ENCODE measurements at regions not wholly inside any gene's neighbourhood (a gene's known extent, or its start where the extent isn't known, plus 50 kb on each side); places are given as distances from the start of the nearest gene placed in this dataset.

- no peaks in the 10 kb centered on the region for H3K4me1 Mint-ChIP-seq
- H3K9me3 Mint-ChIP-seq = no peaks in the 10 kb centered on the region
- H3K27me3 Mint-ChIP-seq = peaks cover 8% of the 10 kb centered on the region
- H3K36me3 Mint-ChIP-seq (ENCODE audit: low read depth) = no peaks in the 10 kb centered on the region
- no peak overlapping the region for H3K27ac Mint-ChIP-seq
- H3K4me3 Mint-ChIP-seq = no peak overlapping the region
- ATAC-seq (replicated peaks) = peak; percentile 46
Measured at GRCh38 chr7:88396948-88397322, 90.2 kb upstream of the STEAP4 start.

DNA sequence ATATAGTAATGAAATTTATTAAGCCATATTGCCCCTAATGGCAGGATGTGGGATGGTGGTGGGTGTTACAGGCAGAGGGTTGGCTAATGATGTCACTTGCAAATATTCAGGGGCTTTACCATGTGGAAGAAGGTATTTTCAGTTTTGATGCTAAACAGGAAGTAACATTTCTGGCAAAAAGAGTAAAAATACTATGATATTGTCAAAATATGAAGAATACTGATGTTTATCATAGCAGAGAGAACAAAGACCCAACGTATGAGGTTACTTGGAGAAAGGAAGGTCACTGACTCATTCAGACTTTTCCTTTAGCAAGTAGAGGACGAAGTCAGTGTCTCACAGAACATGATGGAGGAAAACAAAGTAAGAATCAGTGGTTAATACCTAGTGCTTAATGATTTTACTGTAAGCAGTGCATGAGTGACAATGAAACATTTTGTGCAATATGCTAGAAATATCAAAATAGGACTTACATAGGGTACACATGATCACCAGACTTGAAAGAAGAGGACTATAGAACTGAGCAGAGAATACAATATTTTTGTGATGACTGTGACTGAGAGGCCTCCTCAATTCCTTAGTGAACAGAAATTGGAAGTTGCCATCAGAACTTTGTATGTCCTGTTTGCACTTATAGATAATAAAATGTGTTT, 89.7 kb upstream of the STEAP4 start:
- H3K27ac Mint-ChIP-seq = peak overlapping the region; percentile 15
- H3K4me3 Mint-ChIP-seq = no peak overlapping the region
- no peaks in the 10 kb centered on the region for H3K36me3 Mint-ChIP-seq (ENCODE audit: low read depth)
- H3K4me1 Mint-ChIP-seq = no peaks in the 10 kb centered on the region
- H3K9me3 Mint-ChIP-seq = no peaks in the 10 kb centered on the region
- H3K27me3 Mint-ChIP-seq = peaks cover 8% of the 10 kb centered on the region
- peak; percentile 28 for ATAC-seq (replicated peaks)

DNA sequence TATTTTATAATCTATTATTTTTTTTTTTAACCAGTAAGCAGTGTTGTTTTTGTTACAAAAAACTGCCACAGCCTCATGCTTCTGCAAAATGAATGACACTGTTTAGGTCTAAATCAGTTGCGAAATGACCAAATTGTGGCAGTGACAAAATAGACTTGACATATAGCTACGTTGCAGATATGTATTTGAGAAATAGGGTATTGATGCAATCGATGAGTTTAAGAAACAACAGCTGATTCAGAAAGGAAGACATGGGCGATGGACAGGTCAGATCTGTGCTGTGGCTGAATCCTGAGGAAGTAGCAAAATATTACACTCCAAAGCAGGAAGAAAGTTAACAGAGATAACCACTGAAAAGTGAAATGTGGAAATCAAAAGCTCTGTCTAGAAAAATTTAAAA, 89.0 kb upstream of the STEAP4 start:
- no peak overlapping the region for H3K27ac Mint-ChIP-seq
- no peaks in the 10 kb centered on the region for H3K36me3 Mint-ChIP-seq (ENCODE audit: low read depth)
- no peaks in the 10 kb centered on the region for H3K9me3 Mint-ChIP-seq
- no peak overlapping the region for H3K4me3 Mint-ChIP-seq
- no peaks in the 10 kb centered on the region for H3K4me1 Mint-ChIP-seq
- no peak for ATAC-seq (replicated peaks)
- peaks cover 8% of the 10 kb centered on the region for H3K27me3 Mint-ChIP-seq

- H3K36me3 Mint-ChIP-seq (ENCODE audit: low read depth) = no peaks in the 10 kb centered on the region
- no peak for ATAC-seq (replicated peaks)
- H3K9me3 Mint-ChIP-seq = no peaks in the 10 kb centered on the region
- H3K27ac Mint-ChIP-seq = no peak overlapping the region
- H3K4me1 Mint-ChIP-seq = peaks cover 4% of the 10 kb centered on the region
- H3K27me3 Mint-ChIP-seq = peaks cover 8% of the 10 kb centered on the region
- no peak overlapping the region for H3K4me3 Mint-ChIP-seq
Measured at GRCh38 chr7:88391247-88391646, 84.6 kb upstream of the STEAP4 start.

GRCh38 chr7:88387368-88387767, 80.7 kb upstream of the STEAP4 start:
- H3K27ac Mint-ChIP-seq = no peak overlapping the region

GRCh38 chr7:88386665-88387156, 80.0 kb upstream of the STEAP4 start:
- Mint-ChIP-seq H3K27ac (no peak overlapping the region), H3K9me3 (no peaks in the 10 kb centered on the region), H3K4me1 (peaks cover 4% of the 10 kb centered on the region), H3K4me3 (no peak overlapping the region), H3K36me3 (ENCODE audit: low read depth) (no peaks in the 10 kb centered on the region), H3K27me3 (no peaks in the 10 kb centered on the region)
- no peak for ATAC-seq (replicated peaks)

More at GRCh38 chr7:88387368-88387767, 80.7 kb upstream of the STEAP4 start:
- H3K9me3 Mint-ChIP-seq = no peaks in the 10 kb centered on the region
- H3K36me3 Mint-ChIP-seq (ENCODE audit: low read depth) = no peaks in the 10 kb centered on the region
- ATAC-seq (replicated peaks) = no peak
- H3K4me3 Mint-ChIP-seq = no peak overlapping the region
- peaks cover 4% of the 10 kb centered on the region for H3K4me1 Mint-ChIP-seq
- H3K27me3 Mint-ChIP-seq = peaks cover under 1% of the 10 kb centered on the region

GRCh38 chr7:88377434-88377833, 70.7 kb upstream of the STEAP4 start:
- Mint-ChIP-seq H3K27me3 (peaks cover under 1% of the 10 kb centered on the region), H3K9me3 (no peaks in the 10 kb centered on the region), H3K4me1 (no peaks in the 10 kb centered on the region), H3K36me3 (ENCODE audit: low read depth) (no peaks in the 10 kb centered on the region), H3K27ac (no peak overlapping the region), H3K4me3 (no peak overlapping the region)
- ATAC-seq (replicated peaks) = no peak

- ATAC-seq (replicated peaks) = no peak
- no peaks in the 10 kb centered on the region for H3K36me3 Mint-ChIP-seq (ENCODE audit: low read depth)
- H3K4me1 Mint-ChIP-seq = no peaks in the 10 kb centered on the region
- H3K27ac Mint-ChIP-seq = no peak overlapping the region
- no peak overlapping the region for H3K4me3 Mint-ChIP-seq
- H3K9me3 Mint-ChIP-seq = no peaks in the 10 kb centered on the region
- H3K27me3 Mint-ChIP-seq = peaks cover 3% of the 10 kb centered on the region
Measured at GRCh38 chr7:88368686-88369085, 62.0 kb upstream of the STEAP4 start.

DNA sequence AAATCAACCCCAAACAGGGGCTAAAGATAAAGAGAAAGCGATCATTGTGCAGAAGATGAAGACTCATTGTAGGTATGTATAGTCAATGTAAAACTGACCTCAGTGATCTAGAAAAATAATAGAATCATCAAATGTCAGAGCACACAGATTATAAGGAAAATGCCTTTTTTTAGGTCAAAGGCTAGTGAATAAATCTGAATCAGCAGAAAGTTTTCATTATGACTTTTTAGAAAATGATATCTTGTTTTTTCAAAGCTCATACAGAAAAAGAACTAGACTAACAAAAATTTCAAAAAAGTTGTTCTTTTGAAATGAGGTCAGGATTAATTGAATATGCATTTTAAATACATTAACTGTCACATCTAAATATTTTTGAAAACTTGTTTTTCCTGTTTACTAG, 60.2 kb upstream of the STEAP4 start:
- no peaks in the 10 kb centered on the region for H3K9me3 Mint-ChIP-seq
- no peak overlapping the region for H3K4me3 Mint-ChIP-seq
- no peak overlapping the region for H3K27ac Mint-ChIP-seq
- no peak for ATAC-seq (replicated peaks)
- no peaks in the 10 kb centered on the region for H3K4me1 Mint-ChIP-seq
- no peaks in the 10 kb centered on the region for H3K27me3 Mint-ChIP-seq
- no peaks in the 10 kb centered on the region for H3K36me3 Mint-ChIP-seq (ENCODE audit: low read depth)

GRCh38 chr7:88363869-88364268, 57.2 kb upstream of the STEAP4 start:
- no peak overlapping the region for H3K4me3 Mint-ChIP-seq
- H3K9me3 Mint-ChIP-seq = no peaks in the 10 kb centered on the region
- H3K36me3 Mint-ChIP-seq (ENCODE audit: low read depth) = no peaks in the 10 kb centered on the region
- H3K27ac Mint-ChIP-seq = no peak overlapping the region
- ATAC-seq (replicated peaks) = no peak
- no peaks in the 10 kb centered on the region for H3K4me1 Mint-ChIP-seq
- no peaks in the 10 kb centered on the region for H3K27me3 Mint-ChIP-seq

- Mint-ChIP-seq H3K36me3 (ENCODE audit: low read depth) (no peaks in the 10 kb centered on the region), H3K27ac (no peak overlapping the region), H3K4me1 (no peaks in the 10 kb centered on the region), H3K27me3 (peaks cover 2% of the 10 kb centered on the region), H3K4me3 (no peak overlapping the region), H3K9me3 (no peaks in the 10 kb centered on the region)
- no peak for ATAC-seq (replicated peaks)
Measured at GRCh38 chr7:88363249-88363648, 56.6 kb upstream of the STEAP4 start.

GRCh38 chr7:88361357-88361756, 54.7 kb upstream of the STEAP4 start:
- no peaks in the 10 kb centered on the region for H3K9me3 Mint-ChIP-seq
- no peak overlapping the region for H3K4me3 Mint-ChIP-seq
- H3K27ac Mint-ChIP-seq = no peak overlapping the region
- peaks cover 4% of the 10 kb centered on the region for H3K27me3 Mint-ChIP-seq
- no peaks in the 10 kb centered on the region for H3K36me3 Mint-ChIP-seq (ENCODE audit: low read depth)
- no peak for ATAC-seq (replicated peaks)
- no peaks in the 10 kb centered on the region for H3K4me1 Mint-ChIP-seq

DNA sequence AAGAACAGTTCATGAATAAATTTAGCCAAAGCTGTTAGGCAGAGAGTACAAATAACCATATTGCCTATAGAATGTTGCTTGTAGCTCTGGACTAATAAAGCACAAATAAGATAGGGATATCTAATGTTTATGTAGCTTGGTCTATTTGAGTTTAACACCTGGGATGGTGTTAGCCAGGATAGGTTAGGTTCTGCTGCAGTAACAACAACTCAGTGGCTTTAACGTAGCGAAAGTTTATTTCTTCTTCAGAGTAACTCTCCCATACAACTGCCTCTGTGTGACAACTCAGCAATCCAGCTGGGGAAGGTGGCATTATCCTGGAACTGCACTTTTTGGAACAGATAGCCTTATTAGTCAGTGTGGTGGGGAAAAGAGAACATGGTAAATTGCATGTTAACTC, 52.2 kb upstream of the STEAP4 start:
- no peak overlapping the region for H3K4me3 Mint-ChIP-seq
- no peaks in the 10 kb centered on the region for H3K4me1 Mint-ChIP-seq
- H3K27ac Mint-ChIP-seq = no peak overlapping the region
- H3K9me3 Mint-ChIP-seq = no peaks in the 10 kb centered on the region
- no peak for ATAC-seq (replicated peaks)
- H3K27me3 Mint-ChIP-seq = peaks cover 4% of the 10 kb centered on the region
- H3K36me3 Mint-ChIP-seq (ENCODE audit: low read depth) = no peaks in the 10 kb centered on the region

DNA sequence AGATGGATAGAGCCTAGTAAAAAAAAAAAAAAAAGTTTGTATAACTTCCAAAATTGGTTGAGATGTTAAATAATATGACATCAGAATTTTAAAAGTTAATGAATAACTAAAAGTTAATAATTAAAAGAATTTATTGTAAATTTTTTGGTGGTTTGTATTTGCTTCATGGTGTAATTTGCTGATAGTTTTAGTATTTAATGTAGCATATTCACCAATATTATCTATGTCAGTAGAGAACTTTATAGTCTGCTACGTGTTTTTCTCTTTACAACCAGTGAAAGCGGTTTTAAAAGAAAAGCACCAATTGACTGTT, 51.8 kb upstream of the STEAP4 start:
- ATAC-seq (replicated peaks) = no peak
- Mint-ChIP-seq H3K27ac (no peak overlapping the region), H3K27me3 (peaks cover 4% of the 10 kb centered on the region), H3K36me3 (ENCODE audit: low read depth) (no peaks in the 10 kb centered on the region), H3K9me3 (no peaks in the 10 kb centered on the region), H3K4me1 (no peaks in the 10 kb centered on the region), H3K4me3 (no peak overlapping the region)

DNA sequence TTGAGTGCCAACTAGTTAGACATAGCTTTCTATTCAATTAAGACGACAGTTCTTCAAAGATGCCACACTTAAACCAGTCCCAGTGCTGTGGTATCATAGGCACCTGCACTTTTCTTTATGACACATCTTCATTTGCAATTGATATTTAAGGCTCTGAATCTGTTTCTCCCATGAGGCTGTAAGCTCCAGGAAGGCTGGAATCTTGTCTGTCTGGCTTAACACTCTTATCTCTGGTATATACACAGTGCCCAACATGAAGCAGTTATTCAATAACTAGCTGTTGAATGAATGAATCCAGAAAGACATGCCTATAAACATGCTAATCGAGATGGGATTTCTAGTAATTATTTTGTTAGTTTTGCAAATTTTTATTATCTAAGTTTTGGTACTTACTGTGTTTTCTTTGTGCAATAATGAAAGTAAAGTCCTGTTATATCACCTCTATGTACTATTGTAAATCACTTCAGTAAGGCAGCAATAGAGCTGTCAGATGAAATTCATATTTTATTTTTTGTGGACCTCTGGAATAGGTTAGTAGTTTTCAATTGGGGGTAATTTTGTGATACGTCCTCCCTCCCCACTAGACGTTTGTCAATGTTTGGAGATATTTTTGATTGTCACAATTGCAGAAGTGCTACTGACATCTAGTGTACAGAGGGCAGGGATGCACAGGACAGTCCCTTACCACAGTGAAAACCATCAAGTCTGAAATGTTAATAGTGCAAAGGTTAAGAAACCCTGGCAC, 51.3 kb upstream of the STEAP4 start:
- Mint-ChIP-seq H3K4me1 (no peaks in the 10 kb centered on the region), H3K36me3 (ENCODE audit: low read depth) (no peaks in the 10 kb centered on the region), H3K4me3 (no peak overlapping the region), H3K9me3 (no peaks in the 10 kb centered on the region), H3K27me3 (peaks cover 6% of the 10 kb centered on the region), H3K27ac (no peak overlapping the region)
- ATAC-seq (replicated peaks) = no peak
